ENCODE measurements at regions not wholly inside any gene's neighbourhood (a gene's known extent, or its start where the extent isn't known, plus 50 kb on each side); places are given as distances from the start of the nearest gene placed in this dataset.

- Histone ChIP-seq H3K36me3 (ENCODE audit: insufficient read depth, low read length) (no peaks in the 10 kb centered on the region), H2AFZ (ENCODE audit: low read depth, low read length) (no peak overlapping the region), H3K79me2 (ENCODE audit: insufficient read depth, low read length) (no peaks in the 10 kb centered on the region), H4K20me1 (ENCODE audit: insufficient read depth, low read length) (no peaks in the 10 kb centered on the region), H3K27ac (ENCODE audit: low read length) (no peak overlapping the region), H3K27me3 (ENCODE audit: insufficient read depth, low read length, poor library complexity) (no peaks in the 10 kb centered on the region), H3K4me1 (ENCODE audit: insufficient read depth, low read length) (no peaks in the 10 kb centered on the region), H3K9ac (ENCODE audit: low read depth, low read length) (no peak overlapping the region), H3K4me2 (ENCODE audit: insufficient read depth, low read length) (no peak overlapping the region), H3K4me3 (ENCODE audit: low read depth in 1 of 2, low read length in 2 of 2) (no peak overlapping the region), H3K9me3 (ENCODE audit: insufficient read depth, low read length, severe bottlenecking) (peaks cover 4% of the 10 kb centered on the region)
- DNase-seq, result no peak
- no peak for ATAC-seq (ENCODE audit: insufficient read depth, low read depth)
- no peak for TF ChIP-seq CTCF (IDR thresholded peaks at IDR 0.05; ENCODE audit: borderline replicate concordance, extremely low read depth, low read length, poor library complexity, severe bottlenecking)
- TF ChIP-seq EZH2 (IDR thresholded peaks at IDR 0.05; ENCODE audit: borderline replicate concordance, low read depth, low read length, severe bottlenecking), result no peak
These were observed 280.9 kb downstream of the RPRM start for GRCh38 chr2:153197402-153198386.

GRCh38 chr2:153196378-153197058 lies 282.0 kb downstream of the RPRM start:
- H3K9ac ChIP-seq (ENCODE audit: low read depth, low read length), result no peak overlapping the region
- no peaks in the 10 kb centered on the region for H3K27me3 ChIP-seq (ENCODE audit: insufficient read depth, low read length, poor library complexity)
- H3K4me1 ChIP-seq (ENCODE audit: insufficient read depth, low read length), result no peaks in the 10 kb centered on the region
- ATAC-seq (ENCODE audit: insufficient read depth, low read depth) (no peak), DNase-seq (no peak)
- H3K9me3 ChIP-seq (ENCODE audit: insufficient read depth, low read length, severe bottlenecking), result peaks cover 4% of the 10 kb centered on the region
- no peak overlapping the region for H3K27ac ChIP-seq (ENCODE audit: low read length)
- no peak overlapping the region for H3K4me3 ChIP-seq (ENCODE audit: low read depth in 1 of 2, low read length in 2 of 2)
- H4K20me1 ChIP-seq (ENCODE audit: insufficient read depth, low read length), result no peaks in the 10 kb centered on the region
- H3K4me2 ChIP-seq (ENCODE audit: insufficient read depth, low read length), result no peak overlapping the region
- H3K36me3 ChIP-seq (ENCODE audit: insufficient read depth, low read length), result no peaks in the 10 kb centered on the region
- no peaks in the 10 kb centered on the region for H3K79me2 ChIP-seq (ENCODE audit: insufficient read depth, low read length)
- TF ChIP-seq EZH2 (IDR thresholded peaks at IDR 0.05; ENCODE audit: borderline replicate concordance, low read depth, low read length, severe bottlenecking) (no peak), CTCF (IDR thresholded peaks at IDR 0.05; ENCODE audit: borderline replicate concordance, extremely low read depth, low read length, poor library complexity, severe bottlenecking) (no peak)
- H2AFZ ChIP-seq (ENCODE audit: low read depth, low read length), result no peak overlapping the region

GRCh38 chr2:153195342-153195741 lies 283.2 kb downstream of the RPRM start:
- H2AFZ ChIP-seq (ENCODE audit: low read depth, low read length), result no peak overlapping the region
- no peaks in the 10 kb centered on the region for H3K36me3 ChIP-seq (ENCODE audit: insufficient read depth, low read length)
- TF ChIP-seq EZH2 (IDR thresholded peaks at IDR 0.05; ENCODE audit: borderline replicate concordance, low read depth, low read length, severe bottlenecking) (no peak), CTCF (IDR thresholded peaks at IDR 0.05; ENCODE audit: borderline replicate concordance, extremely low read depth, low read length, poor library complexity, severe bottlenecking) (no peak)
- H3K27ac ChIP-seq (ENCODE audit: low read length), result no peak overlapping the region
- H3K4me3 ChIP-seq (ENCODE audit: low read depth in 1 of 2, low read length in 2 of 2), result no peak overlapping the region
- H3K27me3 ChIP-seq (ENCODE audit: insufficient read depth, low read length, poor library complexity), result no peaks in the 10 kb centered on the region
- H4K20me1 ChIP-seq (ENCODE audit: insufficient read depth, low read length), result no peaks in the 10 kb centered on the region
- no peaks in the 10 kb centered on the region for H3K4me1 ChIP-seq (ENCODE audit: insufficient read depth, low read length)
- H3K9me3 ChIP-seq (ENCODE audit: insufficient read depth, low read length, severe bottlenecking), result peaks cover 4% of the 10 kb centered on the region
- H3K9ac ChIP-seq (ENCODE audit: low read depth, low read length), result no peak overlapping the region
- no peak overlapping the region for H3K4me2 ChIP-seq (ENCODE audit: insufficient read depth, low read length)
- no peak for DNase-seq
- no peak for ATAC-seq (ENCODE audit: insufficient read depth, low read depth)
- no peaks in the 10 kb centered on the region for H3K79me2 ChIP-seq (ENCODE audit: insufficient read depth, low read length)

Measured in DND-41 (cell line).